Testis (tissue), 2 donors: ENCODE measurements at regions not wholly inside any gene's neighbourhood (a gene's known extent, or its start where the extent isn't known, plus 50 kb on each side); places are given as distances from the start of the nearest gene placed in this dataset.

Experiments used
- DNase-seq: peaks from one replicate; pipeline ENCODE4 v3.0.0-alpha.2; 2019
- H3K27ac ChIP-seq, 2 donors: fragments of 200-600 bp; sonication (generic); one replicate each; pipeline ENCODE4 v1.5.1; 2019
- H3K27me3 ChIP-seq: fragments of 200-600 bp; sonication (generic); one replicate; pipeline ENCODE4 v1.5.1; 2019
- H3K36me3 ChIP-seq: fragments of 200-600 bp; sonication (generic); one replicate; pipeline ENCODE4 v1.5.1; 2017; ENCODE audit warnings: low read depth; ENCODE audit errors: missing control alignments
- H3K4me1 ChIP-seq: fragments of 200-600 bp; sonication (generic); one replicate; pipeline ENCODE4 v1.5.1; 2019
- H3K4me3 ChIP-seq, 2 donors: fragments of 200-600 bp; sonication (generic); one replicate each; pipeline ENCODE4 v1.5.1; 2017 to 2019
- H3K9me3 ChIP-seq: fragments of 200-600 bp; sonication (generic); one replicate; pipeline ENCODE4 v1.5.1; 2017
- POLR2A ChIP-seq: fragments of 450-650 bp; IDR thresholded peaks from one replicate; pipeline ENCODE4 v1.6.1; 2017; ENCODE audit warnings: antibody characterized with exemption, mild to moderate bottlenecking, moderate library complexity
- WGBS, 2 donors: methylation state at CpG; one replicate each; pipeline ENCODE4 v1.1.5; 2018; 5-methylcytosine and 5-hydroxymethylcytosine counted together
- intact Hi-C: fragments of 100-400 bp; cut with DNase I; formaldehyde crosslinking; loops from one replicate; pipeline ENCODE4 v1.15.1; 2023; ENCODE audit warnings: low total_unique reads
- TF ChIP-seq, protein P1 (sequence below), 3 experiments: fragments of 450-650 bp in 2 of 3; fragments of 200-600 bp in 1 of 3; sonication (generic) in 1 of 3; IDR thresholded peaks; one replicate each; pipeline ENCODE4 v1.5.1; 2016 to 2019; ENCODE audit warnings: antibody characterized with exemption in 3 of 3, mild to moderate bottlenecking in 2 of 3, moderate library complexity in 1 of 3

DNA sequence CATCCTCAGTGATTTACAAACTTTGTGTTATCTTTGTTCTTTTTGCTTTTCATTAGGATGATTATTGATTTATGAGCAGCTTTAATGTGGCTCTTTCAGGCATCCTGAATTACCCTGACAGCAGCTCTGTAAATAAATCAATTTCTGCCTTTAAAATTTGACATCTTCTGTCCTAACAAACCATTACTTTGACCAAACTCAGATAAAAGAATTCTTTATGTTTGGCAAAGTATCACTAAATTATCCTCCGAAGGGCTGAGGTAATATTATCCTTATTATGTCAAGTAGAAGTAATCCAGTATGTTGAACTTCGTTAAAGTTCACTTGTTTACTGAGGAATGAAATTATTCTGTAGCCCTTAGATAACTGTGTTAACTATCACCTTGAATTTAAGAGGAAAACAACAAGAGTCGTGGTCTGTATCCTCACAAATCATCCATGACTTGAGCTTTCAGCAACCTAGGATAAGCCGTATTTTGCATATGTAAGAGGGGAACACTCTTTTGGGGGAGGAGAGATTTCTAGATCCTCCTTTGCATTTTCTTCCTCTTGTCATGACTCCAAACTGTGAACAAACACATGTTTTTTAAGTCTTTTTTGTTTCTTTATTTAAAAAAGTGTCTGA, 173.2 kb upstream of the STAC start:
- Histone ChIP-seq H3K27ac (no peak overlapping the region), H3K27me3 (no peaks in the 10 kb centered on the region), H3K4me3 (no peak overlapping the region), H3K36me3 (no peaks in the 10 kb centered on the region), H3K4me1 (no peaks in the 10 kb centered on the region), H3K9me3 (no peaks in the 10 kb centered on the region)
- no peak for DNase-seq
- 46 to 53% methylated on average over 4 of the region's 4 CpGs for WGBS, 2 donors
- TF ChIP-seq, protein P1, sequence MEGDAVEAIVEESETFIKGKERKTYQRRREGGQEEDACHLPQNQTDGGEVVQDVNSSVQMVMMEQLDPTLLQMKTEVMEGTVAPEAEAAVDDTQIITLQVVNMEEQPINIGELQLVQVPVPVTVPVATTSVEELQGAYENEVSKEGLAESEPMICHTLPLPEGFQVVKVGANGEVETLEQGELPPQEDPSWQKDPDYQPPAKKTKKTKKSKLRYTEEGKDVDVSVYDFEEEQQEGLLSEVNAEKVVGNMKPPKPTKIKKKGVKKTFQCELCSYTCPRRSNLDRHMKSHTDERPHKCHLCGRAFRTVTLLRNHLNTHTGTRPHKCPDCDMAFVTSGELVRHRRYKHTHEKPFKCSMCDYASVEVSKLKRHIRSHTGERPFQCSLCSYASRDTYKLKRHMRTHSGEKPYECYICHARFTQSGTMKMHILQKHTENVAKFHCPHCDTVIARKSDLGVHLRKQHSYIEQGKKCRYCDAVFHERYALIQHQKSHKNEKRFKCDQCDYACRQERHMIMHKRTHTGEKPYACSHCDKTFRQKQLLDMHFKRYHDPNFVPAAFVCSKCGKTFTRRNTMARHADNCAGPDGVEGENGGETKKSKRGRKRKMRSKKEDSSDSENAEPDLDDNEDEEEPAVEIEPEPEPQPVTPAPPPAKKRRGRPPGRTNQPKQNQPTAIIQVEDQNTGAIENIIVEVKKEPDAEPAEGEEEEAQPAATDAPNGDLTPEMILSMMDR (IDR thresholded peaks at IDR 0.05), result no peak
- no peak for TF ChIP-seq POLR2A
- intact Hi-C loops, result no loop called here

GRCh38 chr3:36210840-36211651, 169.3 kb upstream of the STAC start:
- intact Hi-C loops, result no loop called here
- DNase-seq, result no peak
- Histone ChIP-seq H3K4me3 (no peak overlapping the region), H3K9me3 (no peaks in the 10 kb centered on the region), H3K4me1 (no peaks in the 10 kb centered on the region), H3K27ac (no peak overlapping the region), H3K36me3 (no peaks in the 10 kb centered on the region), H3K27me3 (no peaks in the 10 kb centered on the region)
- TF ChIP-seq, protein P1 (IDR thresholded peaks at IDR 0.05), result no peak
- TF ChIP-seq POLR2A, result no peak
- 81 to 87% methylated on average over 3 of the region's 3 CpGs for WGBS, 2 donors

DNA sequence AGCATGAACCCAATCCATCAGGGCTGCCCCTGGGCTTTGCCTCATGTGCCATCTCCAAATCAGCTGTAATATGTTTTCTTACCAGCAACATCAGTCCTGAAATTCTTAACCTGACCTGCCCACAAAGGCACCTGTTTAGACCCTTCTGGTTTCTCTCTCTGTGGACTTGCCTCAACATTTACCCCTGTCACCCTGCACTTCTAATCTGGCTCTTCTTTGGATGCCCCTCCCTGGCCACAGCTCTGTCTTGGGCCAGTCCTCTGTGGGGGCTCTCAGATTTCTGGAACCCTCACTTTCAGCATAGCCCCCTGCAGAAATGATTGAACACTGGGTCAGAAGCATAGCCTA, 168.7 kb upstream of the STAC start:
- H3K27ac ChIP-seq, result no peak overlapping the region
- TF ChIP-seq, protein P1 (IDR thresholded peaks at IDR 0.05), result no peak
- intact Hi-C loops, result no loop called here
- H3K36me3 ChIP-seq, result no peaks in the 10 kb centered on the region
- H3K4me3 ChIP-seq, result no peak overlapping the region
- H3K9me3 ChIP-seq, result no peaks in the 10 kb centered on the region
- no peaks in the 10 kb centered on the region for H3K27me3 ChIP-seq
- no peaks in the 10 kb centered on the region for H3K4me1 ChIP-seq
- DNase-seq, result no peak

GRCh38 chr3:36212251-36212650, 168.1 kb upstream of the STAC start:
- H3K4me3 ChIP-seq, result no peak overlapping the region
- H3K27ac ChIP-seq, result no peak overlapping the region
- no peaks in the 10 kb centered on the region for H3K27me3 ChIP-seq
- 31 to 32% methylated on average over 2 of the region's 2 CpGs for WGBS, 2 donors
- H3K36me3 ChIP-seq, result no peaks in the 10 kb centered on the region
- TF ChIP-seq, protein P1 (IDR thresholded peaks at IDR 0.05), result no peak
- no peak for TF ChIP-seq POLR2A
- no peaks in the 10 kb centered on the region for H3K4me1 ChIP-seq
- intact Hi-C loops, result no loop called here
- no peak for DNase-seq
- no peaks in the 10 kb centered on the region for H3K9me3 ChIP-seq

GRCh38 chr3:36214460-36214859, 165.8 kb upstream of the STAC start:
- Histone ChIP-seq H3K9me3 (no peaks in the 10 kb centered on the region), H3K4me3 (no peak overlapping the region), H3K27me3 (no peaks in the 10 kb centered on the region), H3K36me3 (no peaks in the 10 kb centered on the region), H3K27ac (no peak overlapping the region), H3K4me1 (no peaks in the 10 kb centered on the region)
- intact Hi-C loops, result no loop called here
- no peak for TF ChIP-seq POLR2A
- TF ChIP-seq, protein P1 (IDR thresholded peaks at IDR 0.05), result no peak
- no peak for DNase-seq
- WGBS, 2 donors, result 74 to 79% methylated on average over 3 of the region's 3 CpGs
